Psoas muscle (tissue), 7 donors: ENCODE measurements at regions not wholly inside any gene's neighbourhood (a gene's known extent, or its start where the extent isn't known, plus 50 kb on each side); places are given as distances from the start of the nearest gene placed in this dataset.
A peak's percentile ranks its signal among the peaks of the same experiment; 100 is the strongest.

Experiments
- ATAC-seq, 4 donors: fragments of 200-7000 bp; cut with Tn5 transposase; one replicate each; pipeline ENCODE4 v1.9.1; 2020; ENCODE audit warnings: moderate library complexity in 3 of 4, mild to moderate bottlenecking in 2 of 4
- DNase-seq, 2 donors: peaks; one replicate each; pipeline ENCODE4 v3.0.0-alpha.2; 2020
- H3K27ac ChIP-seq: fragments of 200-600 bp; one replicate; pipeline ENCODE4 v1.8.0; 2022
- H3K27me3 ChIP-seq, 3 donors: fragments of 200-600 bp in 1 of 3; one replicate each; pipeline versions ENCODE4 v1.6.1 to v1.8.0; 2013 to 2022; ENCODE audit warnings: low read length in 2 of 3, mild to moderate bottlenecking in 2 of 3, moderate library complexity in 1 of 3; ENCODE audit not compliant: insufficient read depth in 3 of 3
- H3K36me3 ChIP-seq, 2 donors: fragments of 200-600 bp in 1 of 2; one replicate each; pipeline versions ENCODE4 v1.6.1 to v1.8.0; 2013 to 2022; ENCODE audit warnings: low read depth in 1 of 2, mild to moderate bottlenecking in 1 of 2, moderate library complexity in 1 of 2; ENCODE audit not compliant: insufficient read depth in 1 of 2
- H3K4me1 ChIP-seq: fragments of 200-600 bp; one replicate; pipeline ENCODE4 v1.8.0; 2022
- H3K4me3 ChIP-seq: fragments of 200-600 bp; one replicate; pipeline ENCODE4 v1.8.0; 2022; ENCODE audit warnings: mild to moderate bottlenecking
- H3K9me3 ChIP-seq: fragments of 200-600 bp; one replicate; pipeline ENCODE4 v1.8.0; 2022
- CTCF ChIP-seq: fragments of 200-600 bp; IDR thresholded peaks from one replicate; pipeline ENCODE4 v1.8.0; 2022; ENCODE audit warnings: antibody characterized with exemption
- WGBS, 3 donors: extraction: QIAGEN DNeasy Blood & Tissue Kit; methylation state at CpG; one replicate each; pipeline versions ENCODE4 v1.1.6 to v1.1.7; 2013; 5-methylcytosine and 5-hydroxymethylcytosine counted together
- intact Hi-C, 2 donors: fragments of 100-400 bp; cut with DNase I; formaldehyde crosslinking; loops; one replicate each; pipeline versions ENCODE4 v1.11.0 to v1.14.2; 2022
- donor health status: healthy with polysubstance abuse.
- donor health status: DM: no; HTN: no; CAD: no; lungs with moderate emphysema.
- donor health status: Bipolar disorder and iron deficiency.
- donor health status: healthy.
- donor health status: DM: yes; HTN: yes; CAD: no.
- donor health status: DM: no; HTN: no; CAD: no.
- donor health status: DM: yes; HTN: yes; CAD: no.

DNA sequence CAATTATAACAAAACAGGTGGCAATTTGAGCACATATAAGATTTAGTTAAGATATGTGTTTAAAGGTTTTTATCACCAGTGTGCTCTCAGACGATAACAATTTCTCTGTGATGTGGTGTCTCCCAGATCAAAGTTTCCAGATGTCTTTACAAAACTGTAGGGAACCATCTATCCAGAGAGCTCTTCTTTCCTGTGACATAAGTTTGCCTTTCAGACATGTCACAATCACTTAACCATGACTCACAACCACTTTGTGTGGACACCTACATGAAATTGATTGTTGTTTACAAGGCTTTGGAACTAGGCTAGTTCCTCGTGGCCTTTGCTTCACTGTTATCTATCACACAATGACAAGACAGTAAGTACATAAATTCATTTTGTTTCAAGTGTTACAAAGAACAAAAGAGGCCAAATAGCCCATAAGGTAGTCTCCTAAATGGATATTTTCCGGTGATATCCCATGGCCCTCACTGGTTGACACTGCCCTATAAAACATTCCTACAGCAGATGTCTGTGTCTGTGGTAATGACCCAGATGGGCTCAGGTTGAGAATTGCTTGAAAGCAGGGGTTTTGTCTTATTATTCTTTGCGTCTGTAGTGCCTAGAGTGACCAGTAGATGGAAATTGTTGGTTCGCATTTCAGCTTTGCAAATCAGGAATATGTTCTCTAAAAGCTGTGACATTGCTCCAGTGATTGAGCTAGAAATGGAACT lies 297.8 kb upstream of the FAM241A start:
- H3K27me3 ChIP-seq: no peaks in the 10 kb centered on the region
- no peaks in the 10 kb centered on the region for H3K36me3 ChIP-seq
- WGBS, 3 donors: 39 to 41% (median 40%) methylated on average over 5 of the region's 5 CpGs
- H3K4me1 ChIP-seq: no peaks in the 10 kb centered on the region
- intact Hi-C loops: no loop called here
- DNase-seq (no peak), ATAC-seq (no peak)
- TF ChIP-seq CTCF: no peak
- H3K4me3 ChIP-seq: no peak overlapping the region
- no peak overlapping the region for H3K27ac ChIP-seq
- no peaks in the 10 kb centered on the region for H3K9me3 ChIP-seq

- 51 to 61% (median 52%) methylated on average over 1 of the region's 1 CpG for whole genome bisulfite sequencing, 3 donors
- no peaks in the 10 kb centered on the region for H3K4me1 ChIP-seq
- TF ChIP-seq CTCF: no peak
- no peaks in the 10 kb centered on the region for H3K9me3 ChIP-seq
- DNase-seq (no peak), ATAC-seq (no peak)
- intact Hi-C loops: no loop called here
- H3K27me3 ChIP-seq: no peaks in the 10 kb centered on the region
- H3K36me3 ChIP-seq: no peaks in the 10 kb centered on the region
- H3K27ac ChIP-seq: no peak overlapping the region
- no peak overlapping the region for H3K4me3 ChIP-seq
Observed at GRCh38 chr4:111849746-111850284, 295.4 kb upstream of the FAM241A start.

DNA sequence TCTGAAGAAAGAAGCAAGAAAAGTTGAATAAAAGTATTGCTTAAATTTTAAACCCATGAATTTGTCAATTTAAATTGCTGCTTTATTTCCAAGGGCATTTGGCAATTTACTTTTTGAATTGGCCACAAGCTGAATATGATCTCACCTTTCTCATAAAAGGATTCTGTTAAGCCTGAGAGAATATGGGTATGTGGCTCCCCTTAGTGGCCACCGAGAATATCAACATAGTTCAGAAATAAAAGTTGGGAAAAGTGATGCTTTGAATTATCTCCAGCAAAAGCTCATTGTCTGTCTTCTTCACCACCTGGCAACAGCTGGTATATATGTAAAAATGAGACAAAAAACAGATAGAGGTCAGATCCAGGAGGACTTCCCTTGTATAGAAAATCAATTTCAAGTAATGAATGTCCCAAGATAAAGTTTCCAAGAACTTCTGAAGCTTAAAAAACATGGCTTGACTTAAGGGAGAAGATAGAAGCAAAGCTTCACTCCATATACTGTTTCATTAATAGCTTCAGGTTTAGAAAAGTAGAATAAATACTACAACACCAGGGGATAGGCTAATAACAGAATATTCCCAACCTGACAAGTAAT lies 290.7 kb upstream of the FAM241A start:
- H3K4me1 ChIP-seq: no peaks in the 10 kb centered on the region
- no peak overlapping the region for H3K27ac ChIP-seq
- DNase-seq: no peak
- intact Hi-C loops: loop anchor here in 1 of 2 donors (2.0 kb wide), 1 partner anchor 212 kb away; no protein-coding TSS in a partner anchor
- no peak overlapping the region for H3K4me3 ChIP-seq
- WGBS, 3 donors: 0% methylated on average over 1 of the region's 1 CpG
- no peaks in the 10 kb centered on the region for H3K27me3 ChIP-seq
- no peaks in the 10 kb centered on the region for H3K9me3 ChIP-seq
- no peak for ATAC-seq
- H3K36me3 ChIP-seq: no peaks in the 10 kb centered on the region
- TF ChIP-seq CTCF: peak; percentile 58

DNA sequence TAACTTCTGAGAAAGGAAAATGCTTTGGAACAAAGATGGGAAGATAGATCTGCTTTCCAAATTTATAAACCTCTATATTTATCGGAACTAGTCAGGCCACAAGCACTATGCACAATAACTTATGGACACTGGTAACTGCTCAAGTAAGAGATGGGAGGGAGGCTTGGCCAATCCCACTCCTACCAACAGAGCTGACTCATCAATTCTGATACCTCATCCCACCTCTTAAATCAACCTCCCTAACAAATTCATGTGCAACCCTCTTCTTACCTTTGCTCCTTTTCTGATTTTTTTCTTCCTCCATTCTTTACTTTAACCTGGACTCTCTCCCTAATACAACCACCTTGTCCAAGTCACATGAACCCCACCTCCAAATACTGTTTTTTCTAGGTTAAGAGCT lies 289.9 kb upstream of the FAM241A start:
- no peaks in the 10 kb centered on the region for H3K9me3 ChIP-seq
- no peak overlapping the region for H3K4me3 ChIP-seq
- no peaks in the 10 kb centered on the region for H3K27me3 ChIP-seq
- intact Hi-C loops: loop anchor here in 1 of 2 donors (2.0 kb wide), 1 partner anchor 213 kb away; no protein-coding TSS in a partner anchor
- 90 to 94% (median 93%) methylated on average over 1 of the region's 1 CpG for WGBS, 3 donors
- H3K36me3 ChIP-seq: no peaks in the 10 kb centered on the region
- no peak overlapping the region for H3K27ac ChIP-seq
- TF ChIP-seq CTCF: no peak
- no peaks in the 10 kb centered on the region for H3K4me1 ChIP-seq
- ATAC-seq (no peak), DNase-seq (no peak)
